GM18870 (cell line): ENCODE measurements at regions not wholly inside any gene's neighbourhood (a gene's known extent, or its start where the extent isn't known, plus 50 kb on each side); places are given as distances from the start of the nearest gene placed in this dataset.
"Not testable (repeated sequence)": the region's sequence is repeated elsewhere in the genome, so short reads cannot be mapped to it uniquely, and the experiment has no call there.

Experiments used
- ATAC-seq: cut with Tn5 transposase; IDR thresholded peaks from one replicate; pipeline ENCODE4 v1.9.1; 2021; ENCODE audit warnings: moderate library complexity; ENCODE audit not compliant: unreplicated experiment

- ATAC-seq: no peak
These were observed 119.8 kb upstream of the SPAG17 start for GRCh38 chr1:118304722-118305359.

- no peak for ATAC-seq
These were observed 118.5 kb upstream of the SPAG17 start for GRCh38 chr1:118303534-118303933.

GRCh38 chr1:118303064-118303463 is 118.0 kb upstream of the SPAG17 start:
- ATAC-seq: no peak

GRCh38 chr1:118302145-118302544 is 117.1 kb upstream of the SPAG17 start:
- no peak for ATAC-seq

GRCh38 chr1:118300808-118301207 is 115.8 kb upstream of the SPAG17 start:
- ATAC-seq: no peak

- ATAC-seq: no peak
These were observed 113.4 kb upstream of the SPAG17 start for GRCh38 chr1:118298397-118298796.

GRCh38 chr1:118297521-118297920 is 112.5 kb upstream of the SPAG17 start:
- no peak for ATAC-seq

GRCh38 chr1:118294875-118295642 is 110.0 kb upstream of the SPAG17 start:
- ATAC-seq: no peak

- no peak for ATAC-seq
These were observed 106.6 kb upstream of the SPAG17 start for GRCh38 chr1:118291661-118292060.

- no peak for ATAC-seq
These were observed 105.5 kb upstream of the SPAG17 start for GRCh38 chr1:118290571-118290970.

GRCh38 chr1:118290046-118290445 is 105.0 kb upstream of the SPAG17 start:
- ATAC-seq: no peak

GRCh38 chr1:118280656-118281055 is 95.6 kb upstream of the SPAG17 start:
- ATAC-seq: not testable (repeated sequence)

- no peak for ATAC-seq
These were observed 90.6 kb upstream of the SPAG17 start for GRCh38 chr1:118275472-118276115.

GRCh38 chr1:118272884-118273283 is 87.9 kb upstream of the SPAG17 start:
- ATAC-seq: no peak

GRCh38 chr1:118271883-118272282 is 86.9 kb upstream of the SPAG17 start:
- no peak for ATAC-seq

GRCh38 chr1:118269598-118269997 is 84.6 kb upstream of the SPAG17 start:
- ATAC-seq: no peak

GRCh38 chr1:118266436-118266835 is 81.4 kb upstream of the SPAG17 start:
- ATAC-seq: no peak

GRCh38 chr1:118264343-118264742 is 79.3 kb upstream of the SPAG17 start:
- ATAC-seq: no peak

GRCh38 chr1:118262865-118263264 is 77.8 kb upstream of the SPAG17 start:
- no peak for ATAC-seq

GRCh38 chr1:118258975-118259374 is 73.9 kb upstream of the SPAG17 start:
- no peak for ATAC-seq

GRCh38 chr1:118257946-118258345 is 72.9 kb upstream of the SPAG17 start:
- ATAC-seq: no peak
